Neural cell (in vitro differentiated cells): ENCODE measurements at regions not wholly inside any gene's neighbourhood (a gene's known extent, or its start where the extent isn't known, plus 50 kb on each side); places are given as distances from the start of the nearest gene placed in this dataset.

Source experiments
- H2AFZ ChIP-seq: fragments of 200-600, 300-800 bp; sonication (generic), shearing (Covaris generic); 2 replicates; pipeline ENCODE4 v1.6.0; 2014; ENCODE audit warnings: low read depth, mild to moderate bottlenecking, antibody characterized with exemption, low read length, moderate library complexity
- H3F3A ChIP-seq: fragments of 200-600 bp; shearing (Covaris generic); 2 replicates; pipeline ENCODE4 v1.6.1; 2016; ENCODE audit warnings: mild to moderate bottlenecking, moderate library complexity, mixed read lengths, antibody characterized with exemption, low read length; ENCODE audit not compliant: insufficient read depth, poor library complexity, severe bottlenecking
- H3K27ac ChIP-seq: fragments of 200-600, 300-800 bp; sonication (generic), shearing (Covaris generic); 2 replicates; pipeline ENCODE4 v1.5.1; 2014; ENCODE audit warnings: mild to moderate bottlenecking, low read length, moderate library complexity
- H3K27me3 ChIP-seq: fragments of 300-800, 200-600 bp; sonication (generic), shearing (Covaris generic); 2 replicates; pipeline ENCODE4 v1.6.0; 2014; ENCODE audit warnings: mild to moderate bottlenecking, low read depth, low read length, moderate library complexity; ENCODE audit not compliant: insufficient read depth
- H3K36me3 ChIP-seq: fragments of 300-800, 200-600 bp; sonication (generic), shearing (Covaris generic); 2 replicates; pipeline ENCODE4 v1.5.1; 2014; ENCODE audit warnings: mild to moderate bottlenecking, antibody characterized with exemption, low read length, moderate library complexity; ENCODE audit not compliant: insufficient read depth
- H3K4me2 ChIP-seq: fragments of 300-800, 200-600 bp; sonication (generic), shearing (Covaris generic); 2 replicates; pipeline ENCODE4 v1.6.0; 2014; ENCODE audit warnings: mild to moderate bottlenecking, low read length
- H3K4me3 ChIP-seq: fragments of 300-800, 200-600 bp; sonication (generic), shearing (Covaris generic); 2 replicates; pipeline ENCODE4 v1.5.1; 2014; ENCODE audit warnings: mild to moderate bottlenecking, low read length, moderate library complexity
- H3K79me2 ChIP-seq: fragments of 200-600 bp; shearing (Covaris generic); replicated peaks from 2 replicates; pipeline ENCODE4 v1.6.0; 2014; ENCODE audit warnings: mild to moderate bottlenecking, low read length, moderate library complexity; ENCODE audit not compliant: insufficient read depth
- H3K9ac ChIP-seq: fragments of 300-800, 200-600 bp; sonication (generic), shearing (Covaris generic); 2 replicates; pipeline ENCODE4 v1.6.1; 2016; ENCODE audit warnings: mild to moderate bottlenecking, low read length, mixed read lengths
- H3K9me2 ChIP-seq: fragments of 200-600 bp; shearing (Covaris generic); 2 replicates; pipeline ENCODE4 v1.6.1; 2016; ENCODE audit warnings: mild to moderate bottlenecking, low read length, mixed read lengths; ENCODE audit not compliant: insufficient read depth
- H3K9me3 ChIP-seq: fragments of 200-600, 300-800 bp; sonication (generic), shearing (Covaris generic); 2 replicates; pipeline ENCODE4 v1.6.1; 2016; ENCODE audit warnings: mild to moderate bottlenecking, mixed run types, low read length, moderate library complexity, mixed read lengths
- H4K20me1 ChIP-seq: fragments of 200-600 bp; shearing (Covaris generic); 2 replicates; pipeline ENCODE4 v1.6.1; 2016; ENCODE audit warnings: mild to moderate bottlenecking, mixed run types; ENCODE audit not compliant: insufficient read depth
- CTCF ChIP-seq: fragments of 450-650 bp; IDR thresholded peaks from 2 replicates; pipeline ENCODE4 v1.5.1; 2014; ENCODE audit warnings: antibody characterized with exemption, mild to moderate bottlenecking, moderate library complexity; ENCODE audit not compliant: poor library complexity, severe bottlenecking
- EP300 ChIP-seq: fragments of 450-650 bp; conservative IDR thresholded peaks from 2 replicates; pipeline ENCODE4 v1.6.1; 2014; ENCODE audit warnings: antibody characterized with exemption, mild to moderate bottlenecking, moderate library complexity; ENCODE audit not compliant: poor library complexity, severe bottlenecking
- EZH2 ChIP-seq: fragments of 200-600, 300-800 bp; shearing (Covaris generic), sonication (generic); IDR thresholded peaks from 2 replicates; pipeline ENCODE4 v1.6.1; 2014; ENCODE audit warnings: antibody characterized with exemption, low read length, borderline replicate concordance, mild to moderate bottlenecking; ENCODE audit not compliant: insufficient read depth, poor library complexity, severe bottlenecking
- MXI1 ChIP-seq: fragments of 450-650 bp; conservative IDR thresholded peaks from 2 replicates; pipeline ENCODE4 v1.6.1; 2014; ENCODE audit warnings: antibody characterized with exemption, mild to moderate bottlenecking; ENCODE audit not compliant: poor library complexity, severe bottlenecking
- POLR2AphosphoS5 ChIP-seq: IDR thresholded peaks from 2 replicates; pipeline ENCODE4 v1.6.1; 2012
- RAD21 ChIP-seq: fragments of 450-650 bp; conservative IDR thresholded peaks from 2 replicates; pipeline ENCODE4 v1.6.1; 2014; ENCODE audit warnings: antibody characterized with exemption, mild to moderate bottlenecking, moderate library complexity
- SMC3 ChIP-seq: fragments of 450-650 bp; conservative IDR thresholded peaks from 2 replicates; pipeline ENCODE4 v1.6.1; 2014; ENCODE audit warnings: antibody characterized with exemption, mild to moderate bottlenecking, moderate library complexity; ENCODE audit not compliant: poor library complexity
- TAF1 ChIP-seq: IDR thresholded peaks from 2 replicates; pipeline ENCODE4 v1.6.1; 2012; ENCODE audit warnings: low read depth
- TF ChIP-seq, protein P1 (sequence below): IDR thresholded peaks from 2 replicates; pipeline ENCODE4 v1.6.1; 2012; ENCODE audit warnings: borderline replicate concordance

DNA sequence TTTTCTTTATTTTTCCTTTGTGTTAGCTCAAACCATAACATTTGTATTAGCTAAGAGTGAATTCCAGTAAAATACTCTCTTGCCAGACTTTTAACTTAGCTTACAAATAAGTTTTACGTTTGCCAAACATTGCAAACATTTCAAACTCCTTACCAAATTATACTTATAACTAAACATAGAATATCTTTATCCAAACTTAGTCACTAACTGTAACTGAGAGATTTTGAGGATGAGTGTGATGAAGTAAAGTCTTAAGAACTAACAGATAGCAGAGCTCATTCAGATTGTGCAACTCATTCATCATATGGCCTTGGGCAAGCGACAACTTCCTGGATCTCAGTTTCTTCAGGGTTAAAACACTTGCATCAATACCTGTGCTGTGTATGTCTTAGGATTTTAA lies 533.7 kb downstream of the TDRD15 start:
- Histone ChIP-seq H2AFZ (no peak overlapping the region), H3K36me3 (no peaks in the 10 kb centered on the region), H3K4me2 (no peak overlapping the region), H3F3A (no peaks in the 10 kb centered on the region), H3K4me3 (no peak overlapping the region), H3K9me3 (no peaks in the 10 kb centered on the region), H3K9me2 (no peaks in the 10 kb centered on the region), H3K27ac (no peak overlapping the region), H4K20me1 (no peaks in the 10 kb centered on the region), H3K9ac (no peak overlapping the region), H3K27me3 (no peaks in the 10 kb centered on the region), H3K79me2 (no peaks in the 10 kb centered on the region)
- no peak for TF ChIP-seq RAD21
- TF ChIP-seq, protein P1, sequence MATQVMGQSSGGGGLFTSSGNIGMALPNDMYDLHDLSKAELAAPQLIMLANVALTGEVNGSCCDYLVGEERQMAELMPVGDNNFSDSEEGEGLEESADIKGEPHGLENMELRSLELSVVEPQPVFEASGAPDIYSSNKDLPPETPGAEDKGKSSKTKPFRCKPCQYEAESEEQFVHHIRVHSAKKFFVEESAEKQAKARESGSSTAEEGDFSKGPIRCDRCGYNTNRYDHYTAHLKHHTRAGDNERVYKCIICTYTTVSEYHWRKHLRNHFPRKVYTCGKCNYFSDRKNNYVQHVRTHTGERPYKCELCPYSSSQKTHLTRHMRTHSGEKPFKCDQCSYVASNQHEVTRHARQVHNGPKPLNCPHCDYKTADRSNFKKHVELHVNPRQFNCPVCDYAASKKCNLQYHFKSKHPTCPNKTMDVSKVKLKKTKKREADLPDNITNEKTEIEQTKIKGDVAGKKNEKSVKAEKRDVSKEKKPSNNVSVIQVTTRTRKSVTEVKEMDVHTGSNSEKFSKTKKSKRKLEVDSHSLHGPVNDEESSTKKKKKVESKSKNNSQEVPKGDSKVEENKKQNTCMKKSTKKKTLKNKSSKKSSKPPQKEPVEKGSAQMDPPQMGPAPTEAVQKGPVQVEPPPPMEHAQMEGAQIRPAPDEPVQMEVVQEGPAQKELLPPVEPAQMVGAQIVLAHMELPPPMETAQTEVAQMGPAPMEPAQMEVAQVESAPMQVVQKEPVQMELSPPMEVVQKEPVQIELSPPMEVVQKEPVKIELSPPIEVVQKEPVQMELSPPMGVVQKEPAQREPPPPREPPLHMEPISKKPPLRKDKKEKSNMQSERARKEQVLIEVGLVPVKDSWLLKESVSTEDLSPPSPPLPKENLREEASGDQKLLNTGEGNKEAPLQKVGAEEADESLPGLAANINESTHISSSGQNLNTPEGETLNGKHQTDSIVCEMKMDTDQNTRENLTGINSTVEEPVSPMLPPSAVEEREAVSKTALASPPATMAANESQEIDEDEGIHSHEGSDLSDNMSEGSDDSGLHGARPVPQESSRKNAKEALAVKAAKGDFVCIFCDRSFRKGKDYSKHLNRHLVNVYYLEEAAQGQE, result no peak
- TF ChIP-seq POLR2AphosphoS5, result no peak
- no peak for TF ChIP-seq TAF1
- no peak for TF ChIP-seq EP300
- no peak for TF ChIP-seq CTCF
- TF ChIP-seq SMC3, result no peak
- no peak for TF ChIP-seq EZH2
- no peak for TF ChIP-seq MXI1

DNA sequence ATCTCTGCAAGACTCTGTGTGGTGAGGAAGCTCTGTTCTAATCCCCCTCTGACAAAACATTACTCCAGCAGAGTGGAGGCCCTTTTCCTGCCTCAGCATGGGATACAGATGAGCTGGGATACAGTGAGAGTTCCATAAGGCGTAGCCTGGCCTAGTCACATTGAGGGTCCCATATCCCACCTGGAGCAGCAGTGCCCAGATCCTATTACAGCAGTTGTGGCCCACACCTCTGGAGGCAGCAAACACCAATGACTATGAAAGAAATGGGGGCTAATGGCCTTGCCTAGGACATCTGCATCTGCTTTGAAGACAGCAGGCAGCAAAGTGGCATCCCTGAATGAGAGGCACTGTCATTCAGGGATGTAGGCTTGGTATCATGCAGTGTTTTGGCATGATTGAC lies 534.5 kb downstream of the TDRD15 start:
- no peaks in the 10 kb centered on the region for H4K20me1 ChIP-seq

More for the DNA sequence above, 534.5 kb downstream of the TDRD15 start:
- H3K4me2 ChIP-seq, result no peak overlapping the region
- H3K79me2 ChIP-seq, result no peaks in the 10 kb centered on the region
- H3K27me3 ChIP-seq, result no peaks in the 10 kb centered on the region
- H3K9ac ChIP-seq, result no peak overlapping the region
- no peaks in the 10 kb centered on the region for H3K36me3 ChIP-seq
- H3K9me3 ChIP-seq, result no peaks in the 10 kb centered on the region
- no peaks in the 10 kb centered on the region for H3F3A ChIP-seq
- no peak for TF ChIP-seq MXI1
- TF ChIP-seq POLR2AphosphoS5, result no peak
- TF ChIP-seq RAD21, result no peak
- no peak for TF ChIP-seq TAF1
- no peak for TF ChIP-seq EZH2
- no peak for TF ChIP-seq SMC3
- no peak for TF ChIP-seq EP300
- no peak for TF ChIP-seq CTCF
- TF ChIP-seq, protein P1, result no peak
- H3K9me2 ChIP-seq, result no peaks in the 10 kb centered on the region
- no peak overlapping the region for H3K27ac ChIP-seq
- H3K4me3 ChIP-seq, result no peak overlapping the region
- no peak overlapping the region for H2AFZ ChIP-seq
